ENCODE measurements at regions not wholly inside any gene's neighbourhood (a gene's known extent, or its start where the extent isn't known, plus 50 kb on each side); places are given as distances from the start of the nearest gene placed in this dataset.

DNA sequence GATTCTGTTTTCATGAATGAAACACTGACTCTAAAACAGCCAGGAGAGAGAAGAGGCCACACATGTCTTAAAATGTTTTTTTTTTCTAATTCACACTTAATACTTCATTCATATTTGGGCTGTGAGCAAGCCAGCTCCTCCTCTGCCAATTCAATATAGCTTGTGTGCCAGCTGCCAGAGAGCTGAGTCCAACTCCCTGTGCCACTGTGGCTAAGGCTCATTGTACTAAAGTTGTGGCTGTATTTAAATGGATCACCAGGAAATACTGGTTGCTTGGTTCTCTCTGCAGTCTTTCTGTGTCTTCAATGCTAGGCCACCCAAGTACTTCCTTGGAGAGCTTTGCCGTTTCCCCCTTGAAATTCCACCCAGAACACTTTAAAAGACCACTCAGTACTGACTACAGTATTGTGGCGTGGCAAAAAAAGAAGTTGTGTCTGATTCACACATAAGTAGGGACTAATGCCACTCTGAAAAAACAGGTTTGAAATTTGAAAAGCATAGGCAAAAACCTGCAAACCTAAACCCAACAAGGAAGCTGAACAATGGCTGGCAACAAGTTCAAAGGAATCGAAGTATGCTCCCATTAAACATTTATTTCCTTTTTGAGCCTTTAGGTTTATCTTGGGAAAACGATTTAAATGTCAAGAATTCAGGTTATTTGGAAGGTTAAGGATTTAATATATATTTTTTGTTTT, 524.7 kb downstream of the DIPK2A start:
- H3K27me3 ChIP-seq (ENCODE audit: insufficient read depth, low read length), result no peaks in the 10 kb centered on the region
- TF ChIP-seq, protein P1, sequence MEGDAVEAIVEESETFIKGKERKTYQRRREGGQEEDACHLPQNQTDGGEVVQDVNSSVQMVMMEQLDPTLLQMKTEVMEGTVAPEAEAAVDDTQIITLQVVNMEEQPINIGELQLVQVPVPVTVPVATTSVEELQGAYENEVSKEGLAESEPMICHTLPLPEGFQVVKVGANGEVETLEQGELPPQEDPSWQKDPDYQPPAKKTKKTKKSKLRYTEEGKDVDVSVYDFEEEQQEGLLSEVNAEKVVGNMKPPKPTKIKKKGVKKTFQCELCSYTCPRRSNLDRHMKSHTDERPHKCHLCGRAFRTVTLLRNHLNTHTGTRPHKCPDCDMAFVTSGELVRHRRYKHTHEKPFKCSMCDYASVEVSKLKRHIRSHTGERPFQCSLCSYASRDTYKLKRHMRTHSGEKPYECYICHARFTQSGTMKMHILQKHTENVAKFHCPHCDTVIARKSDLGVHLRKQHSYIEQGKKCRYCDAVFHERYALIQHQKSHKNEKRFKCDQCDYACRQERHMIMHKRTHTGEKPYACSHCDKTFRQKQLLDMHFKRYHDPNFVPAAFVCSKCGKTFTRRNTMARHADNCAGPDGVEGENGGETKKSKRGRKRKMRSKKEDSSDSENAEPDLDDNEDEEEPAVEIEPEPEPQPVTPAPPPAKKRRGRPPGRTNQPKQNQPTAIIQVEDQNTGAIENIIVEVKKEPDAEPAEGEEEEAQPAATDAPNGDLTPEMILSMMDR (IDR thresholded peaks at IDR 0.05; ENCODE audit: extremely low read depth, low read depth, low read length), result no peak
- no peak overlapping the region for H3K27ac ChIP-seq (ENCODE audit: low read depth, low read length)
- H3K4me1 ChIP-seq (ENCODE audit: insufficient read depth, low read length), result no peaks in the 10 kb centered on the region
- H3K4me2 ChIP-seq (ENCODE audit: insufficient read depth, low read length), result no peak overlapping the region
- no peak for DNase-seq (ENCODE audit: insufficient read length, low spot score, missing footprints)
- H3K79me2 ChIP-seq (ENCODE audit: insufficient read depth, low read length), result no peaks in the 10 kb centered on the region
- H3K36me3 ChIP-seq (ENCODE audit: insufficient read depth, low read length), result no peaks in the 10 kb centered on the region
- H3K9me3 ChIP-seq (ENCODE audit: low read depth, low read length), result no peaks in the 10 kb centered on the region
- H2AFZ ChIP-seq (ENCODE audit: low read length), result no peak overlapping the region
- no peak overlapping the region for H3K4me3 ChIP-seq (ENCODE audit: insufficient read depth, low read length)
- no peaks in the 10 kb centered on the region for H4K20me1 ChIP-seq (ENCODE audit: insufficient read depth, low read length)

DNA sequence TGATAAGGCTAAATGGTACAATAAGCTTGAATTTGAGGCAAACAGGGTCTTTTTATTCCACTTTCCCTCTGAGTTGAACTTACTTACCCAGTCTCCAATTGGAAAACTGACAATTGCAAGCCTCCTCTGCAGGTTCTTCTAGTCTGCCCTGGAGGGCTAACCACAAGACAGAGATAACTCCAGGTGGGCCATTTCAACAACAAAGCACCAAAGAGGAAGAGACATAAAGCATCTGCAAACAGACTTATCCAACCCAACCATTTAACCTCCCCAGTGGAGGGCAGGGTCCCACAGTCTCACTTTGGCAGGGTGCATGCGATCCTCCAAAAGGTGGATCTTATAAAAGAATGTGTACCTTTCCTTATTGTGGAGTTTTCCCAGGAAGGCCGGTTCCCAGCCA, 525.8 kb downstream of the DIPK2A start:
- H3K27ac ChIP-seq (ENCODE audit: low read depth, low read length), result no peak overlapping the region
- H3K4me2 ChIP-seq (ENCODE audit: insufficient read depth, low read length), result no peak overlapping the region
- H3K4me1 ChIP-seq (ENCODE audit: insufficient read depth, low read length), result no peaks in the 10 kb centered on the region
- H3K36me3 ChIP-seq (ENCODE audit: insufficient read depth, low read length), result no peaks in the 10 kb centered on the region
- H3K4me3 ChIP-seq (ENCODE audit: insufficient read depth, low read length), result no peak overlapping the region
- TF ChIP-seq, protein P1 (IDR thresholded peaks at IDR 0.05; ENCODE audit: extremely low read depth, low read depth, low read length), result no peak
- H2AFZ ChIP-seq (ENCODE audit: low read length), result no peak overlapping the region
- DNase-seq (ENCODE audit: insufficient read length, low spot score, missing footprints), result no peak
- no peaks in the 10 kb centered on the region for H3K27me3 ChIP-seq (ENCODE audit: insufficient read depth, low read length)
- H3K9me3 ChIP-seq (ENCODE audit: low read depth, low read length), result no peaks in the 10 kb centered on the region
- no peaks in the 10 kb centered on the region for H3K79me2 ChIP-seq (ENCODE audit: insufficient read depth, low read length)
- H4K20me1 ChIP-seq (ENCODE audit: insufficient read depth, low read length), result no peaks in the 10 kb centered on the region

DNA sequence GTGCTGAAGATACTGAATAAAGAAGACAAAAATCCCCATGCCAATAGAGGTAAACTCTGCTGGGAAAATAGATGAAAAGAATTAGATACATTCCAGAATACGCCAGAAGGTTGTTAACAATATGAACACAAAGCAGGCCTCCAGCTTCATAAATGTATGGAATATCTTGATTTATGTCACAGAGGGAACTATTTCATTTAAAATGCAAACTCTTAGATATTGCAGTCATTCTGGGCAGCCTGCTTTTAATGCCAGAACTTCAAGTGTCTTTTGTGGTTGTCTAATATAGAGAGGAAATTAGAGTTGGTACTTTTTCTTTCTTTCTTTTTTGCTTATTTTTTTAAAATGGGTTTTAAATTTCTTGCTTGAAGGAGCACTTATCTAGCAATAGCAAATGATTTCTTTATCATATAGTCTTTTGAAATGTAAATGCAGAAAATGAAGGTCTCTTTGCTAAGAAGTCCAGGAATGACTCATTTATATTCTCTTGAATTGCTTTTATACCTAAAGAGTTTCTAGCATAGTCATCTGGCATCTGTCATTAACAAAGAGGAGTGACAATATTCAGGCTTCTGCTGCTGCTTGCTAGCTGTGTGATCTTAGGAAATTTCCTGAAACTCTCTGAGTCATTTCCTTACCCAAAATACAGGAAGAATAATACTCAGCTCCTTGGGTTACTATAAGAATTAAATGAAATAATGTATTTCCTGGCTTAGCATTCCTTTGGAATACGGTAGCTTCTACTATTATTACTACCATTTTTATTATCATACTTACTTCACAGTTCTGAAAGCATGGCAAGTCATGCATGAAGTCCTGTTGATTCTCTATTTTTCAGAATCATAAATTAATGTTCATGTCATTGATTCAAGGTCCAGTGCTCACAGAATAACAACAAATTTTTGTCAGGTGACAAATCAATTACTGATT, 527.6 kb downstream of the DIPK2A start:
- H3K4me2 ChIP-seq (ENCODE audit: insufficient read depth, low read length), result no peak overlapping the region
- H4K20me1 ChIP-seq (ENCODE audit: insufficient read depth, low read length), result no peaks in the 10 kb centered on the region
- TF ChIP-seq, protein P1 (IDR thresholded peaks at IDR 0.05; ENCODE audit: extremely low read depth, low read depth, low read length), result no peak

DNA sequence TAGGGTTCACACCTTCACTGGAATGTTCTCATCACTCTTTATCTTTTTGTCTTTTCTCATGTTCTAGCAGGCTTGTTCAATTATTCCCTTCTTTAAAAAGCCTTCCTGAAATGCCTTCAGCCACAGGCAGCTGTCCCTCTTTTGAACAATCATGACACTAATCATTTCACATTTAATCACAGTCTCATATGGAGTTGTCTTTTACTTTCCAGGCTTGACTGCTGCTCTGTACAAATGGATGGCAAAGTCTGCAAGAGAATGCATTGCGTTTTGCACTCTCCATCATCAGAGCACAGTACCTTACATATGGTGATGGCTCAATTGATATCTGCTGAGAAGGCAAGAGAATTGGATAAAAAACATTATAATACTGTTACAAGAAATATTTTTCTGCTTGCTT, 529.8 kb downstream of the DIPK2A start:
- H3K27ac ChIP-seq (ENCODE audit: low read depth, low read length), result no peak overlapping the region
- TF ChIP-seq, protein P1 (IDR thresholded peaks at IDR 0.05; ENCODE audit: extremely low read depth, low read depth, low read length), result no peak
- H3K27me3 ChIP-seq (ENCODE audit: insufficient read depth, low read length), result no peaks in the 10 kb centered on the region
- H3K4me2 ChIP-seq (ENCODE audit: insufficient read depth, low read length), result no peak overlapping the region
- no peak for DNase-seq (ENCODE audit: insufficient read length, low spot score, missing footprints)
- H3K9me3 ChIP-seq (ENCODE audit: low read depth, low read length), result no peaks in the 10 kb centered on the region
- H3K4me1 ChIP-seq (ENCODE audit: insufficient read depth, low read length), result no peaks in the 10 kb centered on the region
- H3K79me2 ChIP-seq (ENCODE audit: insufficient read depth, low read length), result no peaks in the 10 kb centered on the region
- no peak overlapping the region for H3K4me3 ChIP-seq (ENCODE audit: insufficient read depth, low read length)
- no peak overlapping the region for H2AFZ ChIP-seq (ENCODE audit: low read length)
- H4K20me1 ChIP-seq (ENCODE audit: insufficient read depth, low read length), result no peaks in the 10 kb centered on the region
- H3K36me3 ChIP-seq (ENCODE audit: insufficient read depth, low read length), result no peaks in the 10 kb centered on the region

More for the DNA sequence above, 527.6 kb downstream of the DIPK2A start:
- DNase-seq (ENCODE audit: insufficient read length, low spot score, missing footprints), result no peak
- no peak overlapping the region for H3K27ac ChIP-seq (ENCODE audit: low read depth, low read length)
- no peak overlapping the region for H2AFZ ChIP-seq (ENCODE audit: low read length)
- no peaks in the 10 kb centered on the region for H3K9me3 ChIP-seq (ENCODE audit: low read depth, low read length)
- no peaks in the 10 kb centered on the region for H3K27me3 ChIP-seq (ENCODE audit: insufficient read depth, low read length)
- H3K4me1 ChIP-seq (ENCODE audit: insufficient read depth, low read length), result no peaks in the 10 kb centered on the region
- H3K4me3 ChIP-seq (ENCODE audit: insufficient read depth, low read length), result no peak overlapping the region
- no peaks in the 10 kb centered on the region for H3K36me3 ChIP-seq (ENCODE audit: insufficient read depth, low read length)
- no peaks in the 10 kb centered on the region for H3K79me2 ChIP-seq (ENCODE audit: insufficient read depth, low read length)

Measured in osteoblast (primary cell).